GM21381 (cell line): ENCODE measurements at regions not wholly inside any gene's neighbourhood (a gene's known extent, or its start where the extent isn't known, plus 50 kb on each side); places are given as distances from the start of the nearest gene placed in this dataset.

Experiments used
- ATAC-seq: cut with Tn5 transposase; IDR thresholded peaks from one replicate; pipeline ENCODE4 v1.9.1; 2021; ENCODE audit warnings: mild to moderate bottlenecking, moderate library complexity; ENCODE audit not compliant: unreplicated experiment

DNA sequence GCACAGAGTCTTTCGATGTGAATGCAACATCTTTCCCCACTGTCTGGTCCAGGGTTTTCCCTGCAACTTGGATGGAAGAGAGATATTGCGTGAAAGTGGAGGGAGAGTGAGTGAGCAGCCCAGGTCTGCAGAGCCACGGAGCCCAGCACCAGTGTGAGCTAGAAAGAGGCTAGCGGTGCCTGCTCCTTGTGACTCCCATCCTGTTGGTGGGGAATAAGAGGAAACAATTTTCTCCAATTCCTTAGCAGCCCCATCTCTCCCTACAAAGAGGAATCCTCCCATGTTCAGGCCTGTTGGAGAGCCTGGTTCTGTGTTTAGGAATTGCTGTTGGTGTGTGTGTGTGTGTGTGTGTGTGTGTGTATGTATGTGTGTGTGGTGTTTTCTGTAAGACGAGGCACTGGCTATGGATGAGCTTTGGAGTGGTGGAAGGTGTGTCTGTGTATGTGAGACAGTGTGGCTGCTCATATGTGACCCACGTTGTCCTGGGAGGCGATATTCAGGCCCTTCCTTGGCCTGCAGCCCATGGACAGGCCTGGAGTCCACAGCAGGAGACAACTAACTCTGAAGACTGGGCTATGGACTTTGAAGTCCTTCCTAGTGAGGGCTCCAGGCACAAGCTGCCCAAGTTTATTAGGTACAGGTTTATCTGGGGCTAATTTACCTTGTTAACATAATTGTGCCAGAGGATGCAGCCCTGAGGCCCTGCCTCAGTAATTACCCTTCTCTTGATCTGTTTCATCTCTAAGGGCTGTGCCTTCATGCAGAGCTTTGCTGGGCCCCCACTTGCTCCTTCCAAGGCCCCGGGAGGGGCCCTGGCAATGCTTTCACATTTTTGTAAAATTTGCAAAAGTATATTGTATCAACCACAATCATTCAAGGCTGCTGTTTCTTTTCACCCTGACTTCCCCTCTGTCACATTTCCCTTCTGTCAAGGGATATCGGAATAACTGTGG lies 88.6 kb upstream of the HAAO start:
- ATAC-seq, result no peak

DNA sequence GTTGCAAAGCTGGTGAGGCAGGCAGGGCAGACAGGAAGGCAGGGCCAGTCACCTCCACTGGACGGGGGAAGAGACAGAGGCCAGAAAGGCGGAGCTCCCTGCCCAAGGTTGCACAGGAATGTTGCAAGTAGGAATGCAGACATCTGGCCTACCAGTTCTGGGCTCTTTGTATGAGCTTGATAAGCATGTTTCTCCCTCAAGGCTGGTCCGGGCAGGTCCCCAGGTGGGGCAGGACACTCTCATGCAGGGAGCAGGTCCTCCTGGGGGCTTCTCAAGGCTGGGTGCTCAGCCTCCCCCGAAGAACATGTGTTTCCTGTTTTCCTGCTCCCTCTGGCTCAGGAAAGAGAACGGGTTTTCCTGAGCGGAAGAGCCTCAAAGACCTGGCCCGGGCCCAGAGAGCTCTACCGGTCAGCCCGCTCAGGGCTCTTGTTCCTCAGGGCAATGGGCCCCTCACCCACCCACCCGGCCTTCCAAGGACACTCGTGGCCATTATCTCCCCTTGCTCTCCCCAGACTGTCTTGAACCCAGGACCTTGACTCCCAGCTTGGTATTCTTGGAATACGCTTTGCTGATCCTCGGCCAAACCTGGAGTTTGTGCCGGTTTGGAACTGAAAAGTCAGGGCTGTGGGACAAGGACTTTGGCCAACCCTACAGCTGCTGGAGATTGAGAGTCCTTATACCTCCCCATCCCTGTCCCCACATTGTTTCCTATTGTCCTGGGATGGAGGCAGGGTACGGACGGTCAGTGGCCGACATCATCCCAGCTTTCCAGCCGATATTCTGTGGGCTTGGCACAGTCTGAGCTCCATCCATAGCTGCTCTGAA lies 87.7 kb upstream of the HAAO start:
- ATAC-seq, result no peak

- ATAC-seq, result no peak
These were observed 86.8 kb upstream of the HAAO start for GRCh38 chr2:42879121-42879705.

DNA sequence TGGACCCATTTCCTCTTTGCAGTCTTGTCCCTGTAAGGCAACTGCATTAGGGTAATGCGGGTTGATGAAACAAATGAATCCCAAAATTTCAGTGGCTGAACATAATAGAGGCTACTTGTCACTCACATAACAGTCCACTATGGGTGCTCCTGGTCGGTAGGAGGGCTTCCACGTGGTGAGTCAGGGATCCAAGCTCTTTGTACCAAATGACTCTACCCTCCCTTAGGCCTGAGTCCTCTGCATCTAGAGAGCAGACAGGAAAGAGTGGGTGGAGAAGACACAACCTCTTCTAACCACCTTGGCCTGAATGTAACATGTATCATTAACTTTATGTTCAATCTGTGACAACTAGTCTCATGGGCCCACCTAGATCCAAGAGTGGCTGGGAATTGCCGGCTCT lies 86.2 kb upstream of the HAAO start:
- ATAC-seq, result peak; percentile 77

- no peak for ATAC-seq
These were observed 85.6 kb upstream of the HAAO start for GRCh38 chr2:42877936-42878335.

DNA sequence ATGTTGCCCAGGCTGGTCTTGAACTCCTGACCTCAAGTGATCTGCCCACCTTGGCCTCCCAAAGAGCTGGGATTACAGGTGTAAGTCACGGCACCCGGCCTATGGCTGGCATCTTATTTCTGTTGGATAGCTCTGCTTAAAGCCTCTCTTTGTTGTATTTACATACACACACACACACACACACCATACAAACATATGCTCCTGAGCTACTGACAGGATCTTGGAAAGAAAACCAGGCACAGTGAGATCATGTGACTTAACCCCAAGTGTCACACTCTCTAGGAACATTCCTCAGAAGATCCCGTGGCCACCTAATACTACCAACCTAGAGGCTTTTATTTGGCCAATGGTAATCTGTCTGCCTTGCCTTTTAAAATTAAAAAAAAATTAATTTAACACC lies 85.1 kb upstream of the HAAO start:
- no peak for ATAC-seq

DNA sequence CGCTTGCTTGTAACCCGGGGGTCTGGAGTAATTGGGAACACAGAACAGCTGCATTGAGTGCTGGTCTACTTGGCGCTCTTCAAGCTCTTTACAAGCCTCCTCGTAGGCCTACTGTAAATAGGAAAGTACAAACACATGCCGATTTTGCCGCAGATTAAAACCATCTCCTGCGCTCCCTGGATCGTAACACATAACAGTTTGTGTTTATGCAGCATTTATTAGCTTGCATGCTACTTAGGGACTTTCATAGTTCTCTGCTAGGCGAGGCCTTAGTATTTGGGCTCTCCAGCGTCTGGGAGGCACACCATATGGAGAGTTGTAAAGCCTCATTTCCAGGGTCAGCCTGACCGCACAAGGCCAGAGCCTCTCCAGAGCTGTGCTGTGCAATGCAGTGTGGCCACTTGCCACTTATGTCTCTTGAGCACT lies 84.0 kb upstream of the HAAO start:
- no peak for ATAC-seq

DNA sequence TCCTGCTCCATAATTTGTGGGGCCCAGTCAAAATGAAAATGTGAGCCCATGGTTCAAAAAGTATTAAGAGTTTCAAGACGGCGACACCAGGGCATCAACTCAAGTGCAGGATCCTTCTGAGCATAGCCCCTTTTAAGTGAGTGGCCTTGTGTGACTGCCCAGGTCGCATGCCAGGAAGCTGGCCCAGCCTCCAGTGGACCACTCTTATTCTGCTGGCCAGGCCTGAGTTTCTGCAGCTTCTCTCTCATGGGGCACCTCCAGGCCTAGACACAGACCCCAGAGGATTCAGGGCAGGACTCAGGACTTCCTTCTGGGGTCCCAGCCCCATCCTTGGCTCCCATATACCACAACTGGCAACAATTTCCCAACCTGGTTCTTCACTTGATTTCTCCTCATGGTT lies 83.5 kb upstream of the HAAO start:
- no peak for ATAC-seq

DNA sequence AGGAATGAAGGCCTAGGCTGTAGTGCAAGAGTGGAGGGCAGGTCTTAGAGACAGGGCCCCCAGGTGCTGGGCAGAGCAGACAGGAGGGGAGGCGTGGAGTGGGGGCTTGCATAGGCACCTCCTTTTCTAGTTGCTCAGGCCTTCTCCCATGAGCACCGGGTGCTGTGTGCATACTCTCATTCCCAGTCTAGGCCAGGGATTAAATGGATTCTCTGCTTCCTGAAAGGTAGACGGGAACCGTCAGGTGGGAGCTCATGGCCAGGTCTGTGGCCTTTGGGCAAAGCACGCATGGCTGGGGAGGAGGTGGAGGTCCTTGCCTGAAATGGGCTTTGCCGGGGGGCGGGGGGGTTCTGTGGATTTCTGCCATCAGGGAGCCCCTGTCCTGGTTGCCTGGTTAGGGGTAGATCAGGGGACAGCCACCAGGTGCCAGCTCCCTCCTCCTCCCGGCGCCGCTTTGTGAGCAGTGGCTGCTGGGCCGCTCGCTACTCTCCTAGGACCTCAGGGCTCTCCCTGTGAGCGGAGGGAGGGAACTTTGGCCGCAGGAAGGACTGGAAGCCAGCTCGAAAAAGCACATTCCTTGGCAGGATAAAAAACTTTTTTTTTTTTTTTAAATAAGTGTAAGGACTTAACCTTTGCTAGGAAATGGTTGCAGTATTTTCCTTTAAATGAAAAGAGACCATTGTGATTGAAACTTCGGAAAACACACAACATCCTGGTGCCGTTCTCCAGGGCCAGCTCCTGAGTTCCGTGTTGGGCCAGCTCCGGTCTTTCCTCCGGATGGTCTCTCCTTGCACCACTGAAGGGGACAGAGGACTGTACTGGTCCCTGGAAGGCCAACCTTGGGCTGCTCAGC lies 82.8 kb upstream of the HAAO start:
- ATAC-seq, result no peak

- no peak for ATAC-seq
These were observed 80.3 kb upstream of the HAAO start for GRCh38 chr2:42872721-42873120.

- ATAC-seq, result no peak
These were observed 79.0 kb upstream of the HAAO start for GRCh38 chr2:42871372-42871771.

GRCh38 chr2:42868874-42869273 lies 76.5 kb upstream of the HAAO start:
- ATAC-seq, result no peak

GRCh38 chr2:42868096-42868495 lies 75.7 kb upstream of the HAAO start:
- no peak for ATAC-seq

GRCh38 chr2:42867093-42868065 lies 75.0 kb upstream of the HAAO start:
- ATAC-seq, result no peak

- no peak for ATAC-seq
These were observed 73.8 kb upstream of the HAAO start for GRCh38 chr2:42865884-42866881.

GRCh38 chr2:42864641-42865280 lies 72.4 kb upstream of the HAAO start:
- ATAC-seq, result no peak

- ATAC-seq, result no peak
These were observed 71.8 kb upstream of the HAAO start for GRCh38 chr2:42864222-42864621.

DNA sequence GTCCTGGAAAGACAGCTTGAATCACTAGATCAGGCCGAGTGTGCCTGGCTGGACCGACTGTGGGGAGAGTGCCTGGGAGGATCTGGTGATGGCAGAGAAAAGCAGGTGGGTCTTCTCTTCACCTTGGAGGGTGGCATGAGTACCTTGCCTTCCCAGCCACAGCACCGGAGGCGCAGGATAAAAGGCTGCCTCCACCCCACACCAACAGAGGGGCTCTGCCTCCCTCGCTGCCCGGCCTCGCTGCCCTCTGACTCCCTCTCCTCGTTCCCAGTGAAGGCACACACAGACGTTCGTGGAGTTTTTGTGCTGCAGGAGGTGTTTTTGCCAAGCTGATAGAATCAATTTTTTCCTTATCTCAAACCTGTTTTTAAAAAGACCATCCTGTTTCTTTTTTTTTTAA lies 71.4 kb upstream of the HAAO start:
- ATAC-seq, result no peak
